Body of pancreas (tissue), 4 donors: ENCODE measurements at regions not wholly inside any gene's neighbourhood (a gene's known extent, or its start where the extent isn't known, plus 50 kb on each side); places are given as distances from the start of the nearest gene placed in this dataset.
"Not testable (repeated sequence)": the region's sequence is repeated elsewhere in the genome, so short reads cannot be mapped to it uniquely, and the experiment has no call there.

Experiments
- ATAC-seq: fragments of 150-250 bp; one replicate; pipeline ENCODE4 v1.9.1; 2016
- DNase-seq, 4 donors: peaks; one replicate each; pipeline ENCODE4 v3.0.0-alpha.2; 2019
- H3K27ac ChIP-seq, 4 donors: fragments of 200-600 bp; sonication (generic); 1 replicate in 3 of 4; 2 replicates in 1 of 4; pipeline versions ENCODE4 v1.5.1 to v1.6.1; 2016 to 2019; ENCODE audit warnings: mild to moderate bottlenecking in 1 of 4, mixed read lengths in 1 of 4, moderate library complexity in 1 of 4
- H3K27me3 ChIP-seq, 2 donors: fragments of 200-600 bp; sonication (generic); one replicate each; pipeline ENCODE4 v1.6.0; 2016; ENCODE audit warnings: mild to moderate bottlenecking in 1 of 2
- H3K36me3 ChIP-seq, 2 donors: fragments of 200-600 bp; sonication (generic); replicated peaks in 1 of 2; 2 replicates each; pipeline ENCODE4 v1.5.1; 2016; ENCODE audit warnings: low read depth in 2 of 2; ENCODE audit not compliant: insufficient read depth in 1 of 2
- H3K4me1 ChIP-seq: fragments of 200-600 bp; sonication (generic); one replicate; pipeline ENCODE4 v1.6.0; 2016
- H3K4me3 ChIP-seq, 2 donors: fragments of 200-600 bp; sonication (generic); 1 replicate in 1 of 2; 2 replicates in 1 of 2; pipeline ENCODE4 v1.5.1; 2016 to 2019
- H3K9me3 ChIP-seq, 3 donors: fragments of 200-600 bp; sonication (generic); 1 replicate in 2 of 3; 2 replicates in 1 of 3; pipeline ENCODE4 v1.5.1; 2016
- CTCF ChIP-seq, 7 experiments: fragments of 450-650 bp in 4 of 7; fragments of 200-600 bp in 3 of 7; sonication (generic) in 3 of 7; IDR thresholded peaks; one replicate each; pipeline ENCODE4 v1.5.1; 2016 to 2019; ENCODE audit warnings: antibody characterized with exemption in 7 of 7
- POLR2A ChIP-seq, 3 donors: fragments of 450-650 bp; IDR thresholded peaks; one replicate each; pipeline ENCODE4 v1.6.1; 2016; ENCODE audit warnings: antibody characterized with exemption in 3 of 3, mild to moderate bottlenecking in 2 of 3
- WGBS, 2 donors: methylation state at CpG; one replicate each; pipeline ENCODE4 v1.1.5; 2017; 5-methylcytosine and 5-hydroxymethylcytosine counted together
- intact Hi-C: fragments of 100-400 bp; cut with DNase I; formaldehyde crosslinking; loops from one replicate; pipeline ENCODE4 v1.15.1; 2023

- intact Hi-C loops, result no loop called here
- no peak for ATAC-seq
Measured at GRCh38 chr1:29389533-29390041, 153.3 kb downstream of the PTPRU start.

GRCh38 chr1:29388884-29389283 lies 152.6 kb downstream of the PTPRU start:
- no peaks in the 10 kb centered on the region for H3K9me3 ChIP-seq
- ATAC-seq, result no peak
- WGBS, 2 donors, result 67 to 68% methylated on average over 6 of the region's 6 CpGs
- no peaks in the 10 kb centered on the region for H3K36me3 ChIP-seq
- intact Hi-C loops, result no loop called here
- no peak for DNase-seq
- H3K4me3 ChIP-seq, result no peak overlapping the region
- H3K27me3 ChIP-seq, result no peaks in the 10 kb centered on the region
- H3K4me1 ChIP-seq, result no peaks in the 10 kb centered on the region
- H3K27ac ChIP-seq, result no peak overlapping the region
- TF ChIP-seq POLR2A (IDR thresholded peaks at IDR 0.05) (no peak), CTCF (IDR thresholded peaks at IDR 0.05) (no peak)

More at GRCh38 chr1:29389533-29390041, 153.3 kb downstream of the PTPRU start:
- Histone ChIP-seq H3K36me3 (no peaks in the 10 kb centered on the region), H3K9me3 (no peaks in the 10 kb centered on the region), H3K27ac (no peak overlapping the region), H3K4me3 (no peak overlapping the region), H3K27me3 (no peaks in the 10 kb centered on the region), H3K4me1 (no peaks in the 10 kb centered on the region)
- 41 to 53% methylated on average over 2 of the region's 2 CpGs for WGBS, 2 donors
- DNase-seq, result no peak
- TF ChIP-seq POLR2A (IDR thresholded peaks at IDR 0.05) (no peak), CTCF (IDR thresholded peaks at IDR 0.05) (no peak)

- no peak overlapping the region for H3K4me3 ChIP-seq
- H3K27ac ChIP-seq, result no peak overlapping the region
- no peaks in the 10 kb centered on the region for H3K36me3 ChIP-seq
- H3K27me3 ChIP-seq, result no peaks in the 10 kb centered on the region
- no peaks in the 10 kb centered on the region for H3K9me3 ChIP-seq
- H3K4me1 ChIP-seq, result no peaks in the 10 kb centered on the region
- WGBS, 2 donors, result 81 to 89% methylated on average over 2 of the region's 2 CpGs
- TF ChIP-seq POLR2A (IDR thresholded peaks at IDR 0.05) (no peak), CTCF (IDR thresholded peaks at IDR 0.05) (no peak)
- ATAC-seq, result no peak
- DNase-seq, result no peak
- intact Hi-C loops, result no loop called here
Measured at GRCh38 chr1:29388170-29388569, 151.8 kb downstream of the PTPRU start.

GRCh38 chr1:29387210-29387609 lies 150.9 kb downstream of the PTPRU start:
- no peak for DNase-seq
- no peaks in the 10 kb centered on the region for H3K4me1 ChIP-seq
- H3K27ac ChIP-seq, result no peak overlapping the region
- H3K27me3 ChIP-seq, result no peaks in the 10 kb centered on the region
- no peaks in the 10 kb centered on the region for H3K9me3 ChIP-seq
- WGBS, 2 donors, result 80 to 81% methylated on average over 3 of the region's 3 CpGs
- no peak overlapping the region for H3K4me3 ChIP-seq
- TF ChIP-seq CTCF (IDR thresholded peaks at IDR 0.05) (no peak), POLR2A (IDR thresholded peaks at IDR 0.05) (no peak)
- no peak for ATAC-seq
- intact Hi-C loops, result no loop called here
- no peaks in the 10 kb centered on the region for H3K36me3 ChIP-seq

- H3K27me3 ChIP-seq, H3K36me3 ChIP-seq, H3K4me1 ChIP-seq, H3K4me3 ChIP-seq, ATAC-seq, H3K9me3 ChIP-seq, intact Hi-C loops, DNase-seq, H3K27ac ChIP-seq: not testable (repeated sequence)
- 84 to 91% methylated on average over 1 of the region's 1 CpG for WGBS, 2 donors
Measured at GRCh38 chr1:29386453-29386852, 150.1 kb downstream of the PTPRU start.
